ENCODE measurements at regions not wholly inside any gene's neighbourhood (a gene's known extent, or its start where the extent isn't known, plus 50 kb on each side); places are given as distances from the start of the nearest gene placed in this dataset.
"Not testable (repeated sequence)": the region's sequence is repeated elsewhere in the genome, so short reads cannot be mapped to it uniquely, and the experiment has no call there.

DNA sequence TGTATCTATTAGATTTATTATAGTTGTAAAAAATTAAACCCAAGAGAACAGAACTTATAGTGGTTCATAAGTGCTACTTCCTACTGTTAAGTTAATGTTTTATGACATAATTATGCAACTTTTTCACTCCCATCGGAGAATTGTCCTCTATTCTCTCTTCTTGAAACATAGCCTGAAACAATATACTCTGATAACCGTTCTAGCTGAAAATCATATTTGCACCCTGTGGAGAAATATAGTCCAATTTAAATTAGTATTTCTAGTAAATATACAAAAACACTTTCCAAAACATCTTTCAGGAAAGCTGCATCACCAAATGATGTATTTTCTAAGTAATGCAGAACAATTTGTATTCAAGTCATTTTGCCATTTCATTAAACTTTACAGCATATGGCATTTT lies 586.4 kb downstream of the PRR32 start:
- DNase-seq, result no peak

DNA sequence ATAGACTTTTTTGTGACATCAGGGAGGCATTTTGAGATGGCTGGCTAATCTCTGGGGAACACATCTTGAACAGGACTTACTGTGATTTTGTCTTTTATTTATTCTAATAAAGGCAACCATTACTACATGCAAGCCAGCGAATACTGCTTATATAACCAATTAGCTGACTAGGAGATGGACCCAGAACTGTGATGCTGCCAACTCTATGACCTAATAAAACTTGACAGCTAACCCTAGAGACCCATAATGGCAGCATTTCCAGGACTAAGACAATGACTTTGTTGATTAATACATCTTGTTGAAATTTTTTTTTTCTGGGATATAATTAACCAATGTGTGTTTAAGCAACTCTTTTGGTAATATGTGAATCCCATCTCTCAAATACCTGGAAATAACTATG lies 584.6 kb downstream of the PRR32 start:
- DNase-seq, result no peak

DNA sequence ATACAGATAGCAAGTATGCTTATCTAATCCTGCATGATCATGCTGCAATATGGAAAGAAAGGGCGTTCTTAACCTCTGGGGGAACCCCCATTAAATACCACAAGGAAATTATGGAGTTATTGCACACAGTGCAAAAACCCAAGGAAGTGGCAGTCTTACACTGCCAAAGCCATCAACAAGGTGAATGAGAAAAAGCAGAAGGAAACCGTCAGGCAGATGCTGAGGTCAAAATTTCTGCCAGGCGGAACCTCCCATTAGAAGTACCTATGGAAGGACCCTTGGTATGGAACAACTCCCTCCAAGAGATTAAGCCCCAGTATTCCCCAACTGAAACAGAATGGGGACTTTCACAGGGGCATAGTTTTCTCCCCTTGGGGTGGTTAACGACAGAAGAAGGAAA lies 580.7 kb downstream of the PRR32 start:
- not testable (repeated sequence) for DNase-seq

DNA sequence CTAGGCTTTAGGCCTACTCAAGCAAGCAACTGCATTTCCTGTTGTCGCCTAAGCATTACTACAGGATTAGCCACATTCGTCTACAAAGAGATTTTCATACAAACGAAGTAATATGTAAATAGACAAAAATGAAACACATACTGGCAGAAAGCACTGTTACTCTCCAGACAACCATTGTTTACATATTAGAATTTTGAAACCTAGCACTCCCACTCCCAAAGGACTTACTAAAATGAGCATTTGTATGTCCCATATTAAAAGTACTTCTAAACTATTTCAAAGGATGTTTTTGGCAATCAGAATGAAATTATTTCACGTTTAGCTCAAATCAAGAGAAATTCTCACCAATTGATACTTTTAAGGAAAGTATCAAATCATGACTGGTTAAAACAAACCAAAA lies 570.8 kb downstream of the PRR32 start:
- no peak for DNase-seq

DNA sequence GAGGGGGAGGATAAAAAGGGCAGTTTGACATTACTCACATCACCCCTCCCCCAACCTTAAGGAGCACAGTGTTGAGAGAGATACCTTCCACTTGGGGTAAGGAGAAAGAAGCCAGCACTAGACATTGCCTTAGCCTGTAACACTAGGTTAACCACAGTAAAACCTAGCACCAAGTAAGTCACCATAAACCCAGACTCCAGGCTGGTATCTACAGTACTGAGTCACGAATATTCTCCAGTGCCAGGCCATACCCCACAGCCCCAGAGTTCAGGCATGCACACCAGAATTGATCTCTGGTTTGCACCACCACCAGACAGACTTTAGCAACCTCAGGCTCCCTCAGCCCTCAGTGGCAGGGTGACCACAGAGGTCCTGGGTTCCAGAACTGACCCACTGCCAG lies 570.4 kb downstream of the PRR32 start:
- no peak for DNase-seq

Measured in NCI-H82 (cell line).